ENCODE measurements at regions not wholly inside any gene's neighbourhood (a gene's known extent, or its start where the extent isn't known, plus 50 kb on each side); places are given as distances from the start of the nearest gene placed in this dataset.

DNA sequence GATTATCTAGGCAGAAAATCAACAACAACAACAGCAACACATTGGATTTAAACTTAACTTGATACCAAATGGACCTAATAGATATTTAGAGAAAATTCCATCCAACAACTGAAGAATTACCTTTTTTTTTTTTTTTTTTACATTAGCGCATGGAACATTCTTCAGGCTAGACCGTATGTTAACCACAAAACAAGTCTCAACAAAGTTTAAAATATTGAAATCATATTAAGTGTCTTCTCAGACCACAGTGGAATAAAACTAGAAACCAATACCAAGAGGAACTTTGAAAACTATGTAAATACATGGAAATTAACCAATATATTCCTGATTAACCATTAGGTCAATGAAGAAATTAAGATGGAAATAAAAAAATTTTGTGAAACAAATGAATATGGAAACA, 315.8 kb downstream of the CSNK1G3 start:
- H3K4ac ChIP-seq (ENCODE audit: low read depth, low read length) = no peak overlapping the region
- no peaks in the 10 kb centered on the region for H3K4me1 Mint-ChIP-seq
- H2BK5ac ChIP-seq (ENCODE audit: insufficient read length, low read length) = no peak overlapping the region
- no peaks in the 10 kb centered on the region for H3K4me1 ChIP-seq (ENCODE audit: insufficient read depth, low read length)
- no peak overlapping the region for H2BK120ac ChIP-seq (ENCODE audit: low read depth, low read length, poor library complexity, severe bottlenecking)
- no peak overlapping the region for H4K91ac ChIP-seq (ENCODE audit: insufficient read length, low read depth, low read length)
- H3K23me2 ChIP-seq (ENCODE audit: insufficient read length, low read depth, low read length, poor library complexity, severe bottlenecking) = no peaks in the 10 kb centered on the region
- H3K79me1 ChIP-seq (ENCODE audit: insufficient read depth, low read depth, low read length, poor library complexity, severe bottlenecking) = no peaks in the 10 kb centered on the region
- H3K36me3 Mint-ChIP-seq (ENCODE audit: insufficient read depth in 1 of 3, low read depth in 3 of 3) = peaks cover 0 to 7% (median 5%) of the 10 kb centered on the region in 3 experiments; a peak in 5 of 7 replicates
- no peak overlapping the region for H2BK20ac ChIP-seq (ENCODE audit: low read depth, low read length, poor library complexity, severe bottlenecking)
- H3T11ph ChIP-seq (ENCODE audit: low read length) = no peak overlapping the region
- H4K5ac ChIP-seq (ENCODE audit: insufficient read length, low read depth, low read length) = no peak overlapping the region
- peaks cover 8 to 10% of the 10 kb centered on the region in 2 experiments for H3K9me3 Mint-ChIP-seq
- H3K9ac ChIP-seq (ENCODE audit: extremely low read depth, insufficient read length, low read length) = no peak overlapping the region
- no peaks in the 10 kb centered on the region for H3K9me3 ChIP-seq (ENCODE audit: control insufficient read depth, low read depth, low read length)
- no peaks in the 10 kb centered on the region for H3K27me3 Mint-ChIP-seq (ENCODE audit: low read depth)
- no peak overlapping the region for H3K18ac ChIP-seq (ENCODE audit: insufficient read length, low read depth, low read length)
- H3K56ac ChIP-seq (ENCODE audit: insufficient read length, low read depth, low read length) = no peak overlapping the region
- no peak overlapping the region for H3K4me3 Mint-ChIP-seq
- no peak overlapping the region for H3K4me2 ChIP-seq (ENCODE audit: insufficient read depth, insufficient read length, low read length)
- TF ChIP-seq CTCF (conservative IDR thresholded peaks at IDR 0.05) = no peak
- H3K27me3 ChIP-seq (ENCODE audit: insufficient read depth, low read length) = no peaks in the 10 kb centered on the region
- no peak overlapping the region for H2AK5ac ChIP-seq (ENCODE audit: insufficient read length, low read length)
- no peak for DNase-seq
- no peak overlapping the region for H2AFZ ChIP-seq (ENCODE audit: low read length)
- H3K27ac Mint-ChIP-seq = no peak overlapping the region
- no peak overlapping the region for H2BK12ac ChIP-seq (ENCODE audit: insufficient read length, low read depth, low read length)
- no peaks in the 10 kb centered on the region for H4K20me1 ChIP-seq (ENCODE audit: control insufficient read depth, insufficient read depth, insufficient read length)
- H3K14ac ChIP-seq (ENCODE audit: insufficient read depth, low read length) = no peak overlapping the region
- no CpG with 5 or more reads among the region's 2 CpGs for WGBS (ENCODE audit: extremely low coverage, insufficient read length, low lambda C conversion rate)
- H3K27ac ChIP-seq (ENCODE audit: insufficient read length, low read depth, low read length) = no peak overlapping the region
- no peak overlapping the region for H4K8ac ChIP-seq (replicated peaks; ENCODE audit: insufficient read length, low read depth, low read length)
- H2BK15ac ChIP-seq (ENCODE audit: low read depth, low read length) = no peak overlapping the region
- no peak overlapping the region for H3K23ac ChIP-seq (ENCODE audit: insufficient read length, low read depth, low read length)
- no peaks in the 10 kb centered on the region for H3K79me2 ChIP-seq (ENCODE audit: insufficient read depth, low read length)
